ENCODE measurements at regions not wholly inside any gene's neighbourhood (a gene's known extent, or its start where the extent isn't known, plus 50 kb on each side); places are given as distances from the start of the nearest gene placed in this dataset.

DNA sequence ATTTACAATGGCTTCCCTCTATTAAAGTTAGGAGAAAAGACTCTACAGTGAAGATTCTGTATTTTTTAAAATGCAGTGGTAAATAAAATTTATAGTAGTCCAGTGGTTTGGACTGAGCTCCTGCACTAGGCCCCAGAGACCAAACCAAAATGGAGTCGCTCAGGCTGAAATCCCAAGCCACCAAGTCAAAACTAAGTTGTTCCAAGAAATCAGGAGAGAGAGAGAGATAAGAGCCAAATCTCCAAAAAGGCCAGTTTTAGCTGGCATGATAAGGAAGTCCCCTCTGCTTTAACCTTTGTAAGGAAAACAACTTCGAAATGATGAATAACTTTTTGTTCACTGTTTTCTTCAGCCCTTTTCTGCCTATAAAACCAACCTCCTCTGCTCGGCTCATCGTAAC lies 265.9 kb upstream of the KLF14 start:
- peaks cover 24% of the 10 kb centered on the region for H3K4me1 Mint-ChIP-seq (ENCODE audit: low read depth)
- peak overlapping the region; percentile 12 for H3K27ac Mint-ChIP-seq
- DNase-seq (ENCODE audit: low spot score, unreplicated experiment): no peak
- TF ChIP-seq, protein P1, sequence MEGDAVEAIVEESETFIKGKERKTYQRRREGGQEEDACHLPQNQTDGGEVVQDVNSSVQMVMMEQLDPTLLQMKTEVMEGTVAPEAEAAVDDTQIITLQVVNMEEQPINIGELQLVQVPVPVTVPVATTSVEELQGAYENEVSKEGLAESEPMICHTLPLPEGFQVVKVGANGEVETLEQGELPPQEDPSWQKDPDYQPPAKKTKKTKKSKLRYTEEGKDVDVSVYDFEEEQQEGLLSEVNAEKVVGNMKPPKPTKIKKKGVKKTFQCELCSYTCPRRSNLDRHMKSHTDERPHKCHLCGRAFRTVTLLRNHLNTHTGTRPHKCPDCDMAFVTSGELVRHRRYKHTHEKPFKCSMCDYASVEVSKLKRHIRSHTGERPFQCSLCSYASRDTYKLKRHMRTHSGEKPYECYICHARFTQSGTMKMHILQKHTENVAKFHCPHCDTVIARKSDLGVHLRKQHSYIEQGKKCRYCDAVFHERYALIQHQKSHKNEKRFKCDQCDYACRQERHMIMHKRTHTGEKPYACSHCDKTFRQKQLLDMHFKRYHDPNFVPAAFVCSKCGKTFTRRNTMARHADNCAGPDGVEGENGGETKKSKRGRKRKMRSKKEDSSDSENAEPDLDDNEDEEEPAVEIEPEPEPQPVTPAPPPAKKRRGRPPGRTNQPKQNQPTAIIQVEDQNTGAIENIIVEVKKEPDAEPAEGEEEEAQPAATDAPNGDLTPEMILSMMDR (IDR thresholded peaks at IDR 0.05; ENCODE audit: unreplicated experiment): no peak
- H3K36me3 Mint-ChIP-seq (ENCODE audit: insufficient read depth): no peaks in the 10 kb centered on the region
- peaks cover 3% of the 10 kb centered on the region for H3K9me3 Mint-ChIP-seq (ENCODE audit: low read depth)
- peaks cover 7% of the 10 kb centered on the region for H3K27me3 Mint-ChIP-seq
- no peak overlapping the region for H3K4me3 Mint-ChIP-seq (ENCODE audit: low read depth)

DNA sequence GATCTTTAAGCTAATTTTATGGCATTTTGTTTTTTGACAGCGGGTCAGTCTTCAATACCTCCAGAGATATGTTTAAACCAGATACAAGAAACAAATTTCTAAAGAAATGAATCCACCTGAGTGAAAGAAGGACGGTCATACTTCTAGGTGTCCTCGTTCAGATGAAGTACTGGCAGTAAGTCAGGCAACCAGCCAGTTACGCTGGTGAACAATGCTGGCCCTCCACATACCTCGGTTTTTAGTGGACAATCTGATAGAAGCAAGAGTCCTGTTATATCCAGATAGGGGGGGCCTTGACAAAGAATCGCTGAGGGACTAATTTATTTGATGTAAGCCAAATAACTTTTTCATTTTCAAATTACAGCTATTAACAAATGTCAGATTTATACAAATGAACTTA lies 266.4 kb upstream of the KLF14 start:
- Mint-ChIP-seq H3K27ac (peak overlapping the region; percentile 12), H3K4me3 (ENCODE audit: low read depth) (no peak overlapping the region)

DNA sequence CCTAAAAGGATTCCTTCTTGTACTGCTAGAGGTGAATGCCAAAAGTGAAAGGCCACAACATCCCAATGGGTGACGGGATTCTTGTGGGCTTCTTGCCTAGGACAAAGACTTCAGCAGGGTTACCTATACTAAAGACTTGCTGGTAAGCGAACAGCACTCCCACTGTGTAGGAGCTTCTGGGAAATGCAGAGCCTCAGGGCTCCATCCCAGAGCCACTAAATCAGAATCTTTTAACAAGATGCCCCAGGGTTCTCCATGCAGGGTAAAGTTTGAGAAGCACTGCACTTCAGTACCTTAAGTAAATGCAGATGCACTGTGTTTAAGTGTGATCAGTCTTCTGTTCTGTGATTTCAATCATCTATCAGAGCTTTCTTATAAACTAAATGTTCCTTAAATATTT lies 266.9 kb upstream of the KLF14 start:
- Mint-ChIP-seq H3K36me3 (ENCODE audit: insufficient read depth) (no peaks in the 10 kb centered on the region), H3K27ac (no peak overlapping the region), H3K9me3 (ENCODE audit: low read depth) (peaks cover 3% of the 10 kb centered on the region)

More for the DNA sequence above, 266.4 kb upstream of the KLF14 start:
- Mint-ChIP-seq H3K36me3 (ENCODE audit: insufficient read depth) (no peaks in the 10 kb centered on the region), H3K4me1 (ENCODE audit: low read depth) (peaks cover 22% of the 10 kb centered on the region), H3K9me3 (ENCODE audit: low read depth) (peaks cover 3% of the 10 kb centered on the region), H3K27me3 (peaks cover 7% of the 10 kb centered on the region)
- TF ChIP-seq, protein P1 (IDR thresholded peaks at IDR 0.05; ENCODE audit: unreplicated experiment): no peak
- no peak for DNase-seq (ENCODE audit: low spot score, unreplicated experiment)

DNA sequence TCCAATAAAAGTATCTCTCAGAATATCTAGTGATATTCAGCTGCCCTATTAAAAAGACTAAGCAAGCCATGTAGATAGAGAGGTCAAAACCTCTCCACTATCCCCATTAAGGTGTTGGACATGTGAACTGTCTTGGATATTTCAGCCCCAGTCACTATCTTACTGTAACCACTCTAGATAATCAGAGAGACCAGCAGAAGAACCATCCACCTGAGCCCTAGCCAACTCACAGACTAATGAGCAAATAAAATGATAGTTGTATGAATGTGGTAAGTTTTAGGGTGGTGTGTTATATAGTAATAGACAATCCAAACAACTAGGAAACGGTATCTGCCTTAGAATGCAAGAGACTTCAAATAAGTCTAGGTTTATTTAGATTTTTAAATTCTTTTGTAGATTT lies 268.6 kb upstream of the KLF14 start:
- Mint-ChIP-seq H3K9me3 (ENCODE audit: low read depth) (peaks cover 3% of the 10 kb centered on the region), H3K27me3 (peaks cover 5% of the 10 kb centered on the region), H3K36me3 (ENCODE audit: insufficient read depth) (no peaks in the 10 kb centered on the region), H3K4me1 (ENCODE audit: low read depth) (peaks cover 3% of the 10 kb centered on the region), H3K27ac (no peak overlapping the region), H3K4me3 (ENCODE audit: low read depth) (no peak overlapping the region)
- TF ChIP-seq, protein P1 (IDR thresholded peaks at IDR 0.05; ENCODE audit: unreplicated experiment): no peak
- DNase-seq (ENCODE audit: low spot score, unreplicated experiment): no peak

More for the DNA sequence above, 266.9 kb upstream of the KLF14 start:
- H3K4me1 Mint-ChIP-seq (ENCODE audit: low read depth): peaks cover 17% of the 10 kb centered on the region
- H3K4me3 Mint-ChIP-seq (ENCODE audit: low read depth): no peak overlapping the region
- DNase-seq (ENCODE audit: low spot score, unreplicated experiment): no peak
- TF ChIP-seq, protein P1 (IDR thresholded peaks at IDR 0.05; ENCODE audit: unreplicated experiment): no peak
- peaks cover 7% of the 10 kb centered on the region for H3K27me3 Mint-ChIP-seq

DNA sequence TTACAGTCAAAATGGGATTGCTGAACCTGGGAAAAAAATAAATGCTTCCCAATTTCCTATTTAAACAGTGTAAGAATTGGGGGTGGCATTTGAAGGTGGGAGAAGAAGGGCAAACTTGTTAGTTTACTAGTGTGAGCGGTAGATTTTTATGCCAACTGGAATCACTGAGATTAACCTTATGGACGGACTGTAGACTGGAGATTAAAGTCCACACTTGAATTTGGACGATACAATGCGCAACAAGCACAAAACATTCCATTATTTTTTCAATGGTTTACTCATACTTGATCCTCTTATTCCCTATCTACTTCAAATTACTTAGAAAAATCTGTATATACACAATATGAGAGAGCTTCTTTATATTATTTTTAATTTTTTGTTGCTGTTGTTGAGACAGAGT lies 269.6 kb upstream of the KLF14 start:
- TF ChIP-seq, protein P1 (IDR thresholded peaks at IDR 0.05; ENCODE audit: unreplicated experiment): no peak
- Mint-ChIP-seq H3K4me1 (ENCODE audit: low read depth) (peaks cover 3% of the 10 kb centered on the region), H3K27me3 (peaks cover 4% of the 10 kb centered on the region), H3K9me3 (ENCODE audit: low read depth) (peaks cover 3% of the 10 kb centered on the region), H3K27ac (no peak overlapping the region), H3K36me3 (ENCODE audit: insufficient read depth) (no peaks in the 10 kb centered on the region), H3K4me3 (ENCODE audit: low read depth) (no peak overlapping the region)
- no peak for DNase-seq (ENCODE audit: low spot score, unreplicated experiment)
